ENCODE measurements at regions not wholly inside any gene's neighbourhood (a gene's known extent, or its start where the extent isn't known, plus 50 kb on each side); places are given as distances from the start of the nearest gene placed in this dataset.
A peak's percentile ranks its signal among the peaks of the same experiment; 100 is the strongest.

DNA sequence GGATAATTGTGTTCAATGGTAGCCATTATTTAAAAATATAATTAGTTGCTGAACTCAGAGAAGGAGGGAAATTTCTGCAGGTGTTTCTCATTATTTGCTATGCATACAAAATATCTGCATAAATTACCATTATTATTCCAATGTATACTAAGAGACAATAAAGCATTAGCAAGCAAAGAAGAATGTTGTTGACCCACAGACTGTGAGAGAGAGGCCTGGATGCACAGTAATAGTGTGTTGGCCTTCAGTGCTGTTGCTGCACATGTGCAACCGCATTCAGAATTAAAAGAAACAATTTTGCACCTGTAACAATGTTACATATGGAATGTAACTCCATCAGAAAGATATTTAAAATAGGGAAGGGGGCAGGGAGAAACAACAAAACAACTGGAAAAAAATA is 155.6 kb upstream of the KCNH8 start:
- Histone ChIP-seq H3K4me1 (no peaks in the 10 kb centered on the region), H3K27ac (no peak overlapping the region), H3K27me3 (replicated peaks in 1 of 7) (no peaks in the 10 kb centered on the region), H3K36me3 (no peaks in the 10 kb centered on the region), H3K4me3 (no peak overlapping the region), H3K9me3 (peaks cover 0 to 15% (median 0%) of the 10 kb centered on the region in 8 donors)
- no peak for DNase-seq
- intact Hi-C loops (cut with DNase I; ENCODE audit: low total_unique reads): no loop called here
- WGBS, 5 donors: 78 to 96% (median 90%) methylated on average over 1 of the region's 1 CpG
- TF ChIP-seq POLR2A (IDR thresholded peaks at IDR 0.05): no peak
- TF ChIP-seq POLR2AphosphoS5 (IDR thresholded peaks at IDR 0.05): no peak
- TF ChIP-seq, protein P1, sequence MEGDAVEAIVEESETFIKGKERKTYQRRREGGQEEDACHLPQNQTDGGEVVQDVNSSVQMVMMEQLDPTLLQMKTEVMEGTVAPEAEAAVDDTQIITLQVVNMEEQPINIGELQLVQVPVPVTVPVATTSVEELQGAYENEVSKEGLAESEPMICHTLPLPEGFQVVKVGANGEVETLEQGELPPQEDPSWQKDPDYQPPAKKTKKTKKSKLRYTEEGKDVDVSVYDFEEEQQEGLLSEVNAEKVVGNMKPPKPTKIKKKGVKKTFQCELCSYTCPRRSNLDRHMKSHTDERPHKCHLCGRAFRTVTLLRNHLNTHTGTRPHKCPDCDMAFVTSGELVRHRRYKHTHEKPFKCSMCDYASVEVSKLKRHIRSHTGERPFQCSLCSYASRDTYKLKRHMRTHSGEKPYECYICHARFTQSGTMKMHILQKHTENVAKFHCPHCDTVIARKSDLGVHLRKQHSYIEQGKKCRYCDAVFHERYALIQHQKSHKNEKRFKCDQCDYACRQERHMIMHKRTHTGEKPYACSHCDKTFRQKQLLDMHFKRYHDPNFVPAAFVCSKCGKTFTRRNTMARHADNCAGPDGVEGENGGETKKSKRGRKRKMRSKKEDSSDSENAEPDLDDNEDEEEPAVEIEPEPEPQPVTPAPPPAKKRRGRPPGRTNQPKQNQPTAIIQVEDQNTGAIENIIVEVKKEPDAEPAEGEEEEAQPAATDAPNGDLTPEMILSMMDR (IDR thresholded peaks at IDR 0.05 in 8 of 11, conservative IDR thresholded peaks at IDR 0.05 in 3 of 11): no peak

GRCh38 chr3:18989237-18989795 is 159.0 kb upstream of the KCNH8 start:
- no peak for DNase-seq
- Histone ChIP-seq H3K27me3 (replicated peaks in 1 of 7) (no peaks in the 10 kb centered on the region), H3K9me3 (no peaks in the 10 kb centered on the region), H3K4me3 (no peak overlapping the region), H3K36me3 (no peaks in the 10 kb centered on the region), H3K27ac (no peak overlapping the region), H3K4me1 (no peaks in the 10 kb centered on the region)
- TF ChIP-seq, protein P1 (IDR thresholded peaks at IDR 0.05 in 8 of 11, conservative IDR thresholded peaks at IDR 0.05 in 3 of 11): no peak
- intact Hi-C loops (cut with DNase I; ENCODE audit: low total_unique reads): no loop called here
- WGBS, 5 donors: 68 to 79% (median 72%) methylated on average over 7 of the region's 7 CpGs

- 6 to 11% (median 9%) methylated on average over 4 of the region's 4 CpGs for WGBS, 5 donors
- intact Hi-C loops (cut with DNase I; ENCODE audit: low total_unique reads): no loop called here
- H3K27me3 ChIP-seq (replicated peaks in 1 of 7): no peaks in the 10 kb centered on the region
These were observed 159.6 kb upstream of the KCNH8 start for GRCh38 chr3:18988614-18989229.

GRCh38 chr3:18987862-18988447 is 160.4 kb upstream of the KCNH8 start:
- Histone ChIP-seq H3K4me1 (no peaks in the 10 kb centered on the region), H3K27me3 (replicated peaks in 1 of 7) (no peaks in the 10 kb centered on the region), H3K36me3 (no peaks in the 10 kb centered on the region), H3K9me3 (no peaks in the 10 kb centered on the region), H3K27ac (no peak overlapping the region), H3K4me3 (no peak overlapping the region)
- intact Hi-C loops (cut with DNase I; ENCODE audit: low total_unique reads): no loop called here
- WGBS, 5 donors: 47 to 68% (median 61%) methylated on average over 8 of the region's 8 CpGs
- no peak for TF ChIP-seq POLR2A (IDR thresholded peaks at IDR 0.05)
- no peak for TF ChIP-seq POLR2AphosphoS5 (IDR thresholded peaks at IDR 0.05)
- TF ChIP-seq, protein P1 (IDR thresholded peaks at IDR 0.05 in 8 of 11, conservative IDR thresholded peaks at IDR 0.05 in 3 of 11): no peak
- DNase-seq: no peak

More at GRCh38 chr3:18988614-18989229, 159.6 kb upstream of the KCNH8 start:
- no peak for DNase-seq
- TF ChIP-seq, protein P1 (IDR thresholded peaks at IDR 0.05 in 8 of 11, conservative IDR thresholded peaks at IDR 0.05 in 3 of 11): peak in 6 of 11 experiments; percentile 5 to 46 (median 22)
- TF ChIP-seq POLR2AphosphoS5 (IDR thresholded peaks at IDR 0.05): no peak
- H3K4me1 ChIP-seq: no peaks in the 10 kb centered on the region
- no peaks in the 10 kb centered on the region for H3K9me3 ChIP-seq
- no peak overlapping the region for H3K27ac ChIP-seq
- H3K36me3 ChIP-seq: no peaks in the 10 kb centered on the region
- no peak overlapping the region for H3K4me3 ChIP-seq

Data from spleen (tissue), 11 donors.